ENCODE measurements at regions not wholly inside any gene's neighbourhood (a gene's known extent, or its start where the extent isn't known, plus 50 kb on each side); places are given as distances from the start of the nearest gene placed in this dataset.

DNA sequence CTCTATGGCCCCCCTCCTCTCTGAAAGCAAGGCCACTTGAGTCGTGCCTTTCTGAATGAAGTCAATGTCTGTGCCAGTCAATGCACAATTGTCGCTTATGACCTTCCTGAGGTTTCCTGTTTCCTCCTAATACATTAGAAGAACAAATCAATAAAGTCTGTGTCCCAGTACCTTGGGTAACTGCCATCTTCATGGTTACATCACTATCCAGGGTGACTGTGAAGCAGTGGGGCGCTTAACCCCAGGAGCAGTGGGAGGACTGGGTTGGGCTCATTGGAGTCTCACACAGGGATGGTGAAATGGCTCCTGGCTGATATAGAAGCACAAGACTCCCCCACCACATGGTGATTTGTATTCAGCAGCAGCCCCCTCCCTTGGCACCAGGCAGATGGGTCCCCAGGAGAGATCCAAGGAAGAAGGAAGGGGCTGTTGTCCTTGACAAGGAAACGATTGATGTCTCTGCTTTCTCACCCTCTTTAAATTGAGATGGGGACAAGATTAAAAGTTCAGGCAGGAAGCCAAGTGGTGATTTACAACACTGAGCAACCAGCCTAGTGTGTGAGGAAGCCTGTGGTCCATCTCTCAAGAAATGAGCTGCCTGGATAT lies 261.9 kb upstream of the ZNF462 start:
- DNase-seq (ENCODE audit: low read depth) = no peak
- H3K4me3 ChIP-seq (ENCODE audit: low read depth, low read length) = no peak overlapping the region
- TF ChIP-seq, protein P1, sequence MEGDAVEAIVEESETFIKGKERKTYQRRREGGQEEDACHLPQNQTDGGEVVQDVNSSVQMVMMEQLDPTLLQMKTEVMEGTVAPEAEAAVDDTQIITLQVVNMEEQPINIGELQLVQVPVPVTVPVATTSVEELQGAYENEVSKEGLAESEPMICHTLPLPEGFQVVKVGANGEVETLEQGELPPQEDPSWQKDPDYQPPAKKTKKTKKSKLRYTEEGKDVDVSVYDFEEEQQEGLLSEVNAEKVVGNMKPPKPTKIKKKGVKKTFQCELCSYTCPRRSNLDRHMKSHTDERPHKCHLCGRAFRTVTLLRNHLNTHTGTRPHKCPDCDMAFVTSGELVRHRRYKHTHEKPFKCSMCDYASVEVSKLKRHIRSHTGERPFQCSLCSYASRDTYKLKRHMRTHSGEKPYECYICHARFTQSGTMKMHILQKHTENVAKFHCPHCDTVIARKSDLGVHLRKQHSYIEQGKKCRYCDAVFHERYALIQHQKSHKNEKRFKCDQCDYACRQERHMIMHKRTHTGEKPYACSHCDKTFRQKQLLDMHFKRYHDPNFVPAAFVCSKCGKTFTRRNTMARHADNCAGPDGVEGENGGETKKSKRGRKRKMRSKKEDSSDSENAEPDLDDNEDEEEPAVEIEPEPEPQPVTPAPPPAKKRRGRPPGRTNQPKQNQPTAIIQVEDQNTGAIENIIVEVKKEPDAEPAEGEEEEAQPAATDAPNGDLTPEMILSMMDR (IDR thresholded peaks at IDR 0.05; ENCODE audit: low read depth, low read length, missing control alignments) = no peak

GRCh38 chr9:106602344-106602743 lies 260.6 kb upstream of the ZNF462 start:
- TF ChIP-seq, protein P1 (IDR thresholded peaks at IDR 0.05; ENCODE audit: low read depth, low read length, missing control alignments) = no peak
- H3K4me3 ChIP-seq (ENCODE audit: low read depth, low read length) = no peak overlapping the region
- DNase-seq (ENCODE audit: low read depth) = no peak

DNA sequence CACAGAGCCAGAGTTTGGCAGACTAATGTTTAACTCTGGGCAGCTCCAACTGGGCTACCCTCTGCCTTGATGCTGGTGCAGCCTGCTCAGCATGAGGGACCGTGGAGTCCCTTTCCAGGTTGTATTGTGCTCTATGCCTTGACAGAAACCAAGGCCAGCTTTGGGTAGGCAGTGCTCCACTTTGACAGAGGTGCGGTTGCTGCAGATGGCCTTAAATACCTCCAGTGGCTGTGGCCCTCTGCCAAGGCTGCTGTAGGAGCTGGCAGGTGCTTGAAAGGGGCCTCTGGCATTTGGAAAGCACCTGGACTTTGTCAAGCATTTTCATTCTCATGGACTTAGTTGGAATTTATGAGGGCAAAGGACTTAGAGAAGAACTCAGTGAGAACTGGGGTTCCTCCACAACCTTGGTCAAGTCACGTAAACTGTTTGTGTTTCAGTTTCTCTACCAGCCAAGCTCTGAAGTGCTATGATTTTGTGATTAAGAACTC lies 249.7 kb upstream of the ZNF462 start:
- no peak for DNase-seq (ENCODE audit: low read depth)
- TF ChIP-seq, protein P1 (IDR thresholded peaks at IDR 0.05; ENCODE audit: low read depth, low read length, missing control alignments) = no peak
- no peak overlapping the region for H3K4me3 ChIP-seq (ENCODE audit: low read depth, low read length)

DNA sequence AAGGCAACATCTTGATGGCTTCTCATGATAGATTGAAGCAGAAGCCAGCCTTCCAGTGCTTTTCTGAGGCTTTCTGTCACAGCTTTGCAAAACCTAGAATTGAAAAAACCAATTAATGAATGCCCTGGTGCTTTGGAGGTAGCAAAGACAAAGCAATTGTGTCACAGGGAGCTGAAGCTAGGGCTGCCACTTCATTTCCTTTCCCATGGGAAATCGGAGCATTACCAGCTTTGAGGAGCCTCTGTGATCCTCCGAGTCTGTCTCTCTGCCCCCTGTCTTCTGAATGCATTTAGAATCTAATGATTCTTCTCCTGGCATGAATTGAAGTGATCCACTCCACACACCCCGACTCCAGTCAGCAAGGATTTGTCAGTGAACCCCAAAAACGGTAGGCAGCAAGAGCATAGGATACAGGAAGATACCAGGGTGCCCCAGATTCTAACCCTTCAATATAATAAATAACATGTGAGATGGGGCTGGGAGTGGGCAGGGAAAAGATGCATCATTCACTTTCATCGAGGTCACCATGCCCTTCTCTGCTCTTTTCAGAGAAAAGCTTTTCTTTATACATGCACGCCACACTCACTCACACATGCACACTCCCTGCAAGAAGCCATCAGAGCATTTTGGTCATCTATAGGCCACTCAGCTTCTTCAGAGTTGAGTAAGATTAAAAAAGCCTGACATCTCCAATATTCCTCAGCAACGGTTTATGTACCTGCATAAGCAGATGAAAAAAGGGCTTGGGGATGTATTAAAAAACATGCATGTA lies 247.7 kb upstream of the ZNF462 start:
- no peak for DNase-seq (ENCODE audit: low read depth)
- TF ChIP-seq, protein P1 (IDR thresholded peaks at IDR 0.05; ENCODE audit: low read depth, low read length, missing control alignments) = no peak
- H3K4me3 ChIP-seq (ENCODE audit: low read depth, low read length) = no peak overlapping the region

- DNase-seq (ENCODE audit: low read depth) = no peak
- no peak overlapping the region for H3K4me3 ChIP-seq (ENCODE audit: low read depth, low read length)
- TF ChIP-seq, protein P1 (IDR thresholded peaks at IDR 0.05; ENCODE audit: low read depth, low read length, missing control alignments) = no peak
Observed at GRCh38 chr9:106616026-106616425, 246.9 kb upstream of the ZNF462 start.

DNA sequence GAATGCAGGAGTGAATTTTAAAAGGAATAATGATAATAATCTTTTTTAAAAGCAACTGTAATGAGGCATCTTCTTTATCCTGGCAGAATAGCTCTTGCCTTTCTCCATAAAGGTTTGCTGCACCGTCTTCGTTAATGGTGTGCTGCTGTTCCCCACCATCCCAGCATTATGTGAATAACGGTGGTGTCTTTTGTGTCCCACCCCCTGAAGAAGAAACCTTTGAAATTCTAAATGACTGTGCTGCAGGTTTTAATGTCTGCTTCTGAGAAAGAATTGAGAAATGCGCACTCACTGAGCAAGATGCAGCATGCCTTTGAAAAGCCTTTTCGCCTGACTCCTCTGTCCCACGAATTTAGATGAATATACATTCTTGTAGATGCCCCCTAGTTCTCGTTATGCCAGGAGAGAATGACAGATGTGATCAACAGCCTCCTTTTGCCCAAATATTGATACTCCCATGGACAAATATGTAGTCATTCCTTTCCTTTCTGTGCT lies 246.1 kb upstream of the ZNF462 start:
- DNase-seq (ENCODE audit: low read depth) = no peak
- TF ChIP-seq, protein P1 (IDR thresholded peaks at IDR 0.05; ENCODE audit: low read depth, low read length, missing control alignments) = no peak
- no peak overlapping the region for H3K4me3 ChIP-seq (ENCODE audit: low read depth, low read length)

Measured in GM12864 (cell line).